Activated T-cell treated with anti-CD3 and anti-CD28 coated beads for 4 hours (primary cell): ENCODE measurements at regions not wholly inside any gene's neighbourhood (a gene's known extent, or its start where the extent isn't known, plus 50 kb on each side); places are given as distances from the start of the nearest gene placed in this dataset.
A peak's percentile ranks its signal among the peaks of the same experiment; 100 is the strongest.
"Not testable (repeated sequence)": the region's sequence is repeated elsewhere in the genome, so short reads cannot be mapped to it uniquely, and the experiment has no call there.

Source experiments
- DNase-seq: peaks from one replicate; pipeline ENCODE4 v3.0.0-alpha.2; 2020

DNA sequence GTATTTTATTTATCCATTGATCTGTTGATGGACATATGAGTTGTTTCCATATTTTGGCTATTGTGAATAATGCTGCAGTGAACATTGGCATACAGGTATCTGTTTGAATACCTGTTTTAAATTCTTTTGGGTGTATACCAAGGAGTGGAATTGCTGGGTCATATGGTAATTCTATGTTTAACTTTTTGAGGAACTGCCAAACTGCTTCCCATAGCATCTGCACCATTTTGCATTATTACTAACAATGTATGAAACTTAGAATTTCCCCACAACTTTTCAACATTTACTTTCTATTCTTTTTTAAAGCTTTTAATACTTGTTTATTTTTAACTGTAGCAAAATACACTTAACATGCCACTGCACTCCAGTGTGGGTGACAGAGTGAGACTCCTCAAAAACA, 57.0 kb upstream of the MSN start:
- DNase-seq, result no peak

GRCh38 chrX:65610040-65610439, 57.4 kb upstream of the MSN start:
- DNase-seq, result no peak

DNA sequence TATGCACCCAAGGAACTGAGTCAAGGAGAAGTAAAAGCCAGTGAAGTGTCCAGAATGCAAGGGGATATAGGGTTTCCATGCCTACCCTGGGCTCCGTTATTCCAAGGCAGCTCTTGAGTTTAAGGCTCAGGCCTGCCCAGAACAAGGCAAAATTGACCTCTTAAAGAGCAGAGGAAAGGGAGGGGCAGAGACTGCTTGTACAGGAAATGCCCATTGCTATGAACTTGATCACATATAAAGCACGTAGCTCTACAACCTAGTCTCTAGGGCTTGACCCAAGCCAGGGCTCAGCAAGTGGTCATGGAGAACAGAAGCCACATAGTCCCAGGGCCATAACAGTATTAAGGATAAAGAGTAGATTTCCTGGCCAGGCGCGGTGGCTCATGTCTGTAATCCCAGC, 58.2 kb upstream of the MSN start:
- DNase-seq, result no peak

- no peak for DNase-seq
Observed at GRCh38 chrX:65608026-65608425, 59.4 kb upstream of the MSN start.

DNA sequence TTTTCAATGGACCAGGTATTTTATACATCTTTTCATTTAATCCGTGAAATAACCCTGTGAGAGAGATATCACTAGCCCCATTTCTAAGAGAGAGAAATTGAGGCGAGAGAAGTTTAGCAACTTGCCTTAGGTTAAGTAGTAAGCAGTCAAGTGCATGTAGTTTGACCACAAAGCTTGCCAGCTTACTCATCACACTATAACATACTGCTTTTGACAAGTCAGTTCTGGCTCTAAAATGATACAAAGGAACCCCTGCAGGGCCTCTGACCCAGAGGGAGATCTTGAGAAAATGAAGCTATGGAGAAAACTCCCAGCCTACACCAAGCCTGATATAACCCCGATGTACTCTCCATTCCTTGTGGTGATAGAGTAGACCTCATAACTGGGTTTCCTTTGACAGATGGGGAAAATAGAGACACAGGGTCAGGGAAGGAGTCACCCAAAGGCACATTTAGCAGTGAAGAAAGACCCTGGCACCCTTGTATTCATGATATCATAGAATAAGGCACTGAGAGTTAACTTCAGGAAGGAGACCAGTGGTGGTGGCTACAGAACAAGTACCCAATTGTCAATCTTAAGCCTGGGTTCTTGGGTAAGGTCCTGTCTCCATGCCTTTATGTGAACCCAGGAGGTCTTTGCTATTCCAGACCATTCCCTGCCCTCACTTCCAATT, 60.2 kb upstream of the MSN start:
- DNase-seq, result no peak

GRCh38 chrX:65602221-65602560, 65.3 kb upstream of the MSN start:
- DNase-seq, result no peak

DNA sequence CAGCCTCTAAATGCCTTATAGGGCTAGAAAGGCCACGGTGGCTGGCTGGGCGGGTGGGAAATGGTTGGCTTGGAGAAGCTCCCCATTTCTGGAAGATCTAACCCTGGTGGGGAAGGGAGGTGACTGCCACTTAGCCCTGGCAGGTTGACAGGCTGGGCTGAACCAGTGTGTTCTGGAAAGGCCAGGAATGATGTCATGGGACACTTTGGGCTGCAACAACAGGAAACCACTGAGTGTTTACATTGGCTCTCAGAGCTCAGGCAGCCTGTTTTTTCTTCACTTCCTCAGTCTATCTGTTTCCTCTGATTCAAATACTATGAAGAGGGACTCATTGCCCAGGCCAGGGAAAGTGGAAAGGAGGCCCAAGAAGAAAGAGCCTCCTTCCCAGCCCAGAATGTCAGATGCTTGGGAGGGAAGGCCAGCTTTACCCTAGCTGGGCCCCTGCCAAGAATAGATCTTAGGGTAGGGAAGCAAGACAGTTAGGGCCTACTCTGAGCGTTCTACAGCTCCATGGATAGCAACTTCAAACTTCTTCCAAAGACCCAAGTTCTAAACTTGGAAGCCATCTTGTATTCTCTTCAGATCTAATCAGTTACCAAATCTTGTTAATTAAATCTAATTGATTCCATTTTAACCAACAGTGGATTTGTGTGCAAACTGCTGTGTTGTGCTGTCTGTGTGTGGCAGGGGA, 65.8 kb upstream of the MSN start:
- DNase-seq, result no peak

DNA sequence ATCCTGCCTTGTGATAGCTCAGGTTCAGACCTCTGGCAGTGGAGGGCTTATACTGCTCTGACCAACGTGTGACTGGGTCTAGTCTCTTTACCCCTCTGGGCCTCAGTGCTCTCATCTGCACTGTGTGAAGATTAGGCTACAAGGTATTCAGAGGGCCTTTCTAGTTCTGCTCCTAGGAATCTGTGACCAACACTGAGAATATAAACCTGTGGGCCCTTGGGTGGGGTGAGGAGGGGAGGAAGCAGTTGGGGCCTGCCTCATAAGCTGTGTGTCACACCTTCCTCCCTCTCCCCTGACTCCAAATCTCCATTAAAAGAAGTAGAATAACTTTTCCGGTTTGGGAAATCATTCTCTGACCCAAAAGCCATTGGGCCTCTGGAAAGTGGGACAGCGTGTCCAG, 66.3 kb upstream of the MSN start:
- DNase-seq, result no peak

DNA sequence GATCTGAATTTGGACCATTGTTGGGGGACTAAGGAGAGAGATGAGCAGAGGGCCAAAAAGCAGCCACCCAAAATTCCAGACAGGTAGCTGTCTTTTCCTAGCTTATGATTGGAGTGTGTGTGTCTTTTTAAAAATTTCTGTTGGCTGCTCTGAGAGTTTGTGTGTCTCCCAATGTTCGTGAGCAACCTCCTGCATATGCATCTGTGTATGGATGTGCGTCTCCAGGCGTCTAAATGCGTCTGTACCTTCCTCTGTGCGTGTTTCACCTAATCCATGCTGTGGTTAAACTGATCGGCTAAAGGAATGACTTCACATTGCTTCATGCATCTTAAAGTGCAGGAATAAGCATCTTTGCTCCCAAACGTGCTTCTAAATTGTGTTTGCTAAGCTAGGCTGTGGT, 65.5 kb upstream of the LAS1L start:
- no peak for DNase-seq

GRCh38 chrX:65598559-65599147, 64.1 kb upstream of the LAS1L start:
- DNase-seq, result no peak

- peak; percentile 29 for DNase-seq
Observed at GRCh38 chrX:65596270-65597034, 61.9 kb upstream of the LAS1L start.

DNA sequence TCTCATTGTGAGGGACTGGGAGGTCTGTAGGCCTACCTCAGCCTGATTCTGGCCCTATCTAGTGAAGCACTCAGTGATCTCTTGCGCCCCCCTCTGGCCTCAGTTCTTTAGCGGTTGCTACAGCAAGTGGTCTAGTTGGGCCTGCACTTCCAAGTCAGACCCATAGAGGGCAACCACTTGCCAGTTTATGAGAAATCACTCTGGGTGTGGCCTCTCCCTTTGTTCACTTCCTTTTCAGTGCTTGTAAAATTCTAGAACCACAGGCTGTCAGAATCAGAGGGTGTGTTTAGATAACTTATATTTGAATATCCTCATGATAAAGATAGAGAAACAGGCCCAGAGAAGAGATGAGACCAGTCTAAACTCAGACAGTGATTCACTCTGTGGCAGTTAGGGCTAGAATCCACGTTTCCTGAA, 60.9 kb upstream of the LAS1L start:
- DNase-seq, result peak; percentile 88

GRCh38 chrX:65591206-65591605, 56.6 kb upstream of the LAS1L start:
- DNase-seq, result no peak

DNA sequence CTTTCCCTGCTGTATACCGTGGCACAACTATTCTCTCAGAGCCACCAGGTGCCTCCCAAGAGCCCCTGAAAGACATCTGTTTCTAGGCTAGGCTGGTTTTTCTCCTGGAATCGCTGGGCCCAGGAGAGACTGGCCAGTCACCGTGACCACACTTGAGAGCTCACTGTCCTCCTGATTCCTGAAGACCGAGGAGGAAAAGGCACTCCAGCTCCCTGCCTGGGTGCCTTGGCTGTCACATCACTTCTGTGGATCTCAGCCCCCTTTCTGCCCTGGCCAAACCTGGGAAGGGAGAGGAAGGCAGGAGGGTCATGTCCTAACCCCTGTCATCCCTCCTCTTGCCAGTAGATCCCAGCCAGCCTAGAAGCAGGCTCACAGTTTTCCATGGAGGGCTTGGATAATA, 54.7 kb upstream of the LAS1L start:
- no peak for DNase-seq

GRCh38 chrX:65588795-65589194, 54.2 kb upstream of the LAS1L start:
- DNase-seq, result no peak

DNA sequence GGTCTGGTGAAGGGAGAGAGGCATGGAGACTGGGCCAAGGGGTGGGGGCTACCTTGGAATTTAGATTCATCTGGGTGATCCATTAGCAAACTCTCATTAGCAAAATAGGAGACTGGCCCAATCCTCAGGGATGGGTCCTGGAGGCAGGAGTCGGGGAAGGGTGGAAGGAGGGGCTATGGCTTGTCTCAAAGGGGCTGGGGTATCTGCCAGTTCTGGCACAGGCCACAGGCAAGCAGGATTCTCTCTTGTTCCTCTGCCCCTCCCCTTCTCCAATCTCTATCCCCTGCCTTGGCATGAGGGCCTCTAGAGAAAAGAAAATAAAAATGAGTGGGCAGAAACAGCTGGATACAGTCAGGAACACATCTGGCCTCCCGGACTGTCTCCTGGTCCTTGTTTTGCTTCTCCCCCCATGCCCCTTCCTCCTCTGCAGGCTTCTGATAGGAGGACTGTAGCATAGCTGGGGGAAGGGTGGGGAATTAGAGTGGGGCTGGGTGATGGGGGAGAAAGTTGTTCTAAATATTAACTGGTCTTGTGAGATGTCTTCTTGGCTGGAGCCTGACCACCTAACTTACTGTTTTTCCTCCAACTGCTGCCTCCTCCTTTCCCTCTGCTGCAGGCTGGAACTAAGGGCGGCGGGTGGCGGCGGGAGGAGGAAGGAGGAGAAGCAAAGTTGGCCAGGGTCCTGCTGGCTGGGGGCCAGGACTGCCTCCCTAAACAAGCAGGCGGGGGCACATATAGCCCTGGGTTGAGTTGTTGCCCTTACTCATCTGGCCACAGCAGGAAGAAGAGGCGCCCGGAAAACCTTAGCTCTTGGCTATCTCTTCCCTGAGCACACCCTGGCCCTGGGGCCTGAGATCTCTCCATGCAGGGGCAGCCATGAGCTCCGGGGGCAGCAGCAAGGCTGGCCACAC, 53.3 kb upstream of the LAS1L start:
- DNase-seq, result no peak

DNA sequence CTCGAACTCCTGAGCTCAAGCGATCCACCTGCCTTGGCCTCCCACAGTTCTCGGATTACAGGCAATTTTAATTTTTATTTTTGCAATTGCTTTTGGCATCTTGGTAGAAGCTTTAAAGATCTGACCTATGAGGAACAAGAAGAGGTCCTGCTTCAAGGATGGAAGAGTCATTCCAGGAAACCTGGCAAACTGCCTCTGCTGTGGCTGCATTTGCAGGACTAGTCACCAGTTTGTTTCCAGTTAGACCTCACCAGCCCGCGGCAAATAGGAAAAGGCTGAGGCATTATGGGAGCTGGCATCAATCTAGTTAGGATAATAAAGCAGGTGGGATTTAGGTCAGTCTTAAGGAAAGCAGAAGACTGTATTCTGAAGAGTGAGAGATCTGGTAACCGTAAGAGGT, 51.9 kb upstream of the LAS1L start:
- DNase-seq, result no peak

GRCh38 chrX:65585226-65585625, 50.6 kb upstream of the LAS1L start:
- DNase-seq, result not testable (repeated sequence)
